GM23338 (cell line): ENCODE measurements at regions not wholly inside any gene's neighbourhood (a gene's known extent, or its start where the extent isn't known, plus 50 kb on each side); places are given as distances from the start of the nearest gene placed in this dataset.

Source experiments
- CREB1 ChIP-seq: fragments of 250-450 bp; sonication (Bioruptor Pico); IDR thresholded peaks from 2 replicates; pipeline ENCODE4 v1.5.0; 2020; ENCODE audit warnings: low read depth, mild to moderate bottlenecking, moderate library complexity
- EZH2phosphoT487 ChIP-seq: fragments of 200-600 bp; sonication (generic); IDR thresholded peaks from one replicate; pipeline ENCODE4 v1.8.1; 2018; ENCODE audit warnings: antibody characterized with exemption; ENCODE audit not compliant: unreplicated experiment
- NANOG ChIP-seq: IDR thresholded peaks from 2 replicates; pipeline ENCODE4 v1.6.1; 2016; ENCODE audit warnings: antibody characterized with exemption, borderline replicate concordance
- STAT1 ChIP-seq: IDR thresholded peaks from one replicate; pipeline ENCODE4 v1.6.1; 2016; ENCODE audit warnings: antibody characterized with exemption; ENCODE audit not compliant: unreplicated experiment
- ZNF114 ChIP-seq: fragments of 250-450 bp; sonication (Bioruptor Pico); IDR thresholded peaks from 2 replicates; pipeline ENCODE4 v1.5.0; 2020; ENCODE audit warnings: mild to moderate bottlenecking, moderate library complexity
- ZNF331 ChIP-seq: fragments of 250-450 bp; sonication (Bioruptor Pico); IDR thresholded peaks from 2 replicates; pipeline ENCODE4 v1.5.0; 2020; ENCODE audit warnings: low read depth, mild to moderate bottlenecking, moderate library complexity
- ZNF462 ChIP-seq: fragments of 250-450 bp; sonication (Bioruptor Pico); IDR thresholded peaks from 2 replicates; pipeline ENCODE4 v1.5.0; 2020; ENCODE audit warnings: mild to moderate bottlenecking, moderate library complexity
- TF ChIP-seq, protein P1 (sequence below): IDR thresholded peaks from 2 replicates; pipeline ENCODE4 v1.6.1; 2016; ENCODE audit warnings: antibody characterized with exemption

GRCh38 chr5:135131801-135132680 lies 98.0 kb upstream of the PITX1 start (continued):
- TF ChIP-seq ZNF462 (CRISPR knock-in tag) = no peak
- TF ChIP-seq, protein P1, sequence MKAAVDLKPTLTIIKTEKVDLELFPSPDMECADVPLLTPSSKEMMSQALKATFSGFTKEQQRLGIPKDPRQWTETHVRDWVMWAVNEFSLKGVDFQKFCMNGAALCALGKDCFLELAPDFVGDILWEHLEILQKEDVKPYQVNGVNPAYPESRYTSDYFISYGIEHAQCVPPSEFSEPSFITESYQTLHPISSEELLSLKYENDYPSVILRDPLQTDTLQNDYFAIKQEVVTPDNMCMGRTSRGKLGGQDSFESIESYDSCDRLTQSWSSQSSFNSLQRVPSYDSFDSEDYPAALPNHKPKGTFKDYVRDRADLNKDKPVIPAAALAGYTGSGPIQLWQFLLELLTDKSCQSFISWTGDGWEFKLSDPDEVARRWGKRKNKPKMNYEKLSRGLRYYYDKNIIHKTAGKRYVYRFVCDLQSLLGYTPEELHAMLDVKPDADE = no peak
- no peak for TF ChIP-seq STAT1
- no peak for TF ChIP-seq EZH2phosphoT487
- TF ChIP-seq CREB1 = no peak
- no peak for TF ChIP-seq ZNF114 (CRISPR knock-in tag)
- TF ChIP-seq NANOG = no peak
- TF ChIP-seq ZNF331 (CRISPR knock-in tag) = no peak
